Bronchial epithelial cell (primary cell): ENCODE measurements at regions not wholly inside any gene's neighbourhood (a gene's known extent, or its start where the extent isn't known, plus 50 kb on each side); places are given as distances from the start of the nearest gene placed in this dataset.
"Not testable (repeated sequence)": the region's sequence is repeated elsewhere in the genome, so short reads cannot be mapped to it uniquely, and the experiment has no call there.

ENCODE experiments used
- DNase-seq: peaks from one replicate; pipeline ENCODE4 v3.0.0-alpha.2; 2010; ENCODE audit warnings: low read depth
- FAIRE-seq: peaks from 2 replicates; lab custom pipeline; 2011; peaks lifted over from hg19 to GRCh38; lab: Jason Lieb, UNC
- H3K27me3 ChIP-seq: 2 replicates; pipeline ENCODE4 v1.5.1; 2011; ENCODE audit warnings: low read length; ENCODE audit not compliant: control insufficient read depth, insufficient read depth
- H3K36me3 ChIP-seq: 2 replicates; pipeline ENCODE4 v1.5.1; 2011; ENCODE audit warnings: low read length; ENCODE audit not compliant: control insufficient read depth, insufficient read depth
- H3K4me3 ChIP-seq: 2 replicates; pipeline ENCODE4 v1.5.1; 2011; ENCODE audit warnings: mild to moderate bottlenecking, low read depth, low read length, control low read depth
- CTCF ChIP-seq: IDR thresholded peaks from 2 replicates; pipeline ENCODE4 v1.5.1; 2011; ENCODE audit warnings: mild to moderate bottlenecking, moderate library complexity, low read length, control low read depth, inconsistent platforms; ENCODE audit not compliant: insufficient read depth, severe bottlenecking

GRCh38 chr2:89766141-89766990 lies 1074.9 kb downstream of the RPIA start:
- H3K27me3 ChIP-seq: not testable (repeated sequence)

GRCh38 chr2:89767058-89767457 lies 1075.6 kb downstream of the RPIA start:
- H3K36me3 ChIP-seq, H3K27me3 ChIP-seq, H3K4me3 ChIP-seq, DNase-seq, FAIRE-seq: not testable (repeated sequence)

More at GRCh38 chr2:89766141-89766990, 1074.9 kb downstream of the RPIA start:
- not testable (repeated sequence) for DNase-seq, H3K4me3 ChIP-seq, H3K36me3 ChIP-seq, FAIRE-seq

GRCh38 chr2:89767572-89768435 lies 1076.3 kb downstream of the RPIA start:
- TF ChIP-seq CTCF: no peak

GRCh38 chr2:89775885-89776284 lies 1084.4 kb downstream of the RPIA start:
- DNase-seq: no peak
- no peak for FAIRE-seq
- H3K4me3 ChIP-seq: no peak overlapping the region
- H3K36me3 ChIP-seq: no peaks in the 10 kb centered on the region
- TF ChIP-seq CTCF: no peak
- no peaks in the 10 kb centered on the region for H3K27me3 ChIP-seq

More at GRCh38 chr2:89767572-89768435, 1076.3 kb downstream of the RPIA start:
- no peak for FAIRE-seq
- no peaks in the 10 kb centered on the region for H3K27me3 ChIP-seq
- no peaks in the 10 kb centered on the region for H3K36me3 ChIP-seq
- H3K4me3 ChIP-seq: no peak overlapping the region
- no peak for DNase-seq

- no peaks in the 10 kb centered on the region for H3K27me3 ChIP-seq
- no peak for TF ChIP-seq CTCF
- DNase-seq (no peak), FAIRE-seq (no peak)
- no peak overlapping the region for H3K4me3 ChIP-seq
- no peaks in the 10 kb centered on the region for H3K36me3 ChIP-seq
Observed at GRCh38 chr2:89780318-89780717, 1088.8 kb downstream of the RPIA start.

GRCh38 chr2:89781962-89782361 lies 1090.5 kb downstream of the RPIA start:
- DNase-seq (no peak), FAIRE-seq (no peak)
- no peaks in the 10 kb centered on the region for H3K27me3 ChIP-seq
- no peak overlapping the region for H3K4me3 ChIP-seq
- H3K36me3 ChIP-seq: no peaks in the 10 kb centered on the region
- no peak for TF ChIP-seq CTCF
